Esophagus (tissue), 2 donors: ENCODE measurements at regions not wholly inside any gene's neighbourhood (a gene's known extent, or its start where the extent isn't known, plus 50 kb on each side); places are given as distances from the start of the nearest gene placed in this dataset.

Source experiments
- H3K27ac ChIP-seq, 2 donors: one replicate each; pipeline ENCODE4 v1.5.1; 2013; ENCODE audit warnings: low read depth in 2 of 2, mild to moderate bottlenecking in 2 of 2, inconsistent platforms in 1 of 2, low read length in 1 of 2, moderate library complexity in 1 of 2
- H3K27me3 ChIP-seq, 2 donors: one replicate each; pipeline ENCODE4 v1.6.1; 2013; ENCODE audit warnings: low read length in 2 of 2, control low read depth in 1 of 2, mild to moderate bottlenecking in 1 of 2; ENCODE audit not compliant: insufficient read depth in 2 of 2, control insufficient read depth in 1 of 2
- H3K36me3 ChIP-seq, 2 donors: one replicate each; pipeline ENCODE4 v1.6.1; 2013; ENCODE audit warnings: low read length in 1 of 2; ENCODE audit not compliant: control insufficient read depth in 2 of 2, insufficient read depth in 2 of 2
- H3K4me1 ChIP-seq, 2 donors: one replicate each; pipeline ENCODE4 v1.6.1; 2013; ENCODE audit warnings: low read length in 1 of 2; ENCODE audit not compliant: control insufficient read depth in 2 of 2, insufficient read depth in 2 of 2
- H3K4me3 ChIP-seq, 2 donors: one replicate each; pipeline ENCODE4 v1.5.1; 2013; ENCODE audit warnings: low read length in 2 of 2, mild to moderate bottlenecking in 2 of 2, low read depth in 1 of 2, moderate library complexity in 1 of 2
- H3K9me3 ChIP-seq, 2 donors: one replicate each; pipeline ENCODE4 v1.6.1; 2013; ENCODE audit warnings: mild to moderate bottlenecking in 2 of 2, low read depth in 1 of 2, low read length in 1 of 2, moderate library complexity in 1 of 2; ENCODE audit not compliant: control insufficient read depth in 2 of 2, insufficient read depth in 1 of 2
- WGBS, 2 donors: extraction: QIAGEN DNeasy Blood & Tissue Kit; methylation state at CpG; one replicate each; pipeline ENCODE4 v1.1.7; 2013; 5-methylcytosine and 5-hydroxymethylcytosine counted together
- donor health status: healthy with polysubstance abuse.
- donor health status: Bipolar disorder and iron deficiency.

DNA sequence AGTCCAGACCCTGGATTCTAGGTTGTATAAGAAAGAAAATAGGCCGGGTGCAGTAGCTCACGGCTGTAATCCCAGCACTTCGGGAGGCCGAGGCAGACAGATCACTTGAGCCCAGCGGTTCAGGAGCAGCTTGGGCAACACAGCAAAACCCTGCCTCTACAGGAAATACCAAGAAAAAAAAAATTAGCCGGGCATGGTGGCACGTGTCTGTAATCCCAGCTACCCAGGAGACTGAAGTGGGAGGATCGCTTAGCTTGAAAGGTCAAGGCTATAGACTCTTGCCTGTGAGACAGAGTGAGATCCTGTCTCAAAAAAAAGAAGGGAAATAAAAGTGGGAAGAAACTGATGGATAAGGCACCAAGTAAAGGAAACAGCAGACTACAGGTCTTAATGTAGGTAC, 287.9 kb upstream of the KLF14 start:
- no peaks in the 10 kb centered on the region for H3K9me3 ChIP-seq
- peaks cover 2 to 4% of the 10 kb centered on the region in 2 donors for H3K4me1 ChIP-seq
- H3K27me3 ChIP-seq: no peaks in the 10 kb centered on the region
- no peak overlapping the region for H3K4me3 ChIP-seq
- H3K36me3 ChIP-seq: no peaks in the 10 kb centered on the region
- H3K27ac ChIP-seq: no peak overlapping the region
- WGBS, 2 donors: 67 to 79% methylated on average over 8 of the region's 8 CpGs

DNA sequence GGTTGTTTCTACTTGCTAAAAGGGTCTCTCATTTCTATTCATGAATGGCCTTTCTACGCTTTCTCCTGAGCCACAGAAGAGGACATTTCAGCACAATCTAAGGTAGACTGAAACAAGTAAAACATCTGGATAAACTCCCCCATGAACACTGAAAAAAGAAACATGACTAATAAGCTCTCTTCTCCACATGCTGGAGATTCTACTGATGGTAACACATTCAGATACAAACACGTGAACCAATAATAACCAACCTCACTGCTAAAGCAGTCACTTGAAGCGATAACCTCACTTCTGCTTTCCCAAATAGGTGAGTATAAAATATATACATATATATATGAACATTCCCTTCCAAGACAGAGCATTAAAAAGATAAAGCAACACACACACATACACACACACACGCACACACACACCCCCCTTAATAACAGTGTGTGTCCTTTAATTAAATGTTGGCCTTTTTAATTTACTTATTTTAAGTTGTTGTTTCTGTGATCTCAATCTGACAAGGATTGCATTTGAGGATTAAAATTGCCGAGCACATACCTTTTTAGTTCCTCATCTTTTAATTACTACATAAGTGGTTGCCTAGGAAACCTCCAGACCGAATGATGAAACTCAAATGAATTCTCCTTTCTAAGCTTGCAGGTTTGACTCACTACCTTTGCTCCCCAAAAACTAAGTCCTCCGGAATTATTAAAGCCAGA, 292.4 kb upstream of the KLF14 start:
- H3K4me3 ChIP-seq: no peak overlapping the region
- H3K9me3 ChIP-seq: no peaks in the 10 kb centered on the region
- H3K27ac ChIP-seq: no peak overlapping the region
- no peaks in the 10 kb centered on the region for H3K27me3 ChIP-seq
- no peaks in the 10 kb centered on the region for H3K36me3 ChIP-seq
- H3K4me1 ChIP-seq: peaks cover 0 to 4% of the 10 kb centered on the region in 2 donors
- 68 to 69% methylated on average over 7 of the region's 7 CpGs for WGBS, 2 donors

DNA sequence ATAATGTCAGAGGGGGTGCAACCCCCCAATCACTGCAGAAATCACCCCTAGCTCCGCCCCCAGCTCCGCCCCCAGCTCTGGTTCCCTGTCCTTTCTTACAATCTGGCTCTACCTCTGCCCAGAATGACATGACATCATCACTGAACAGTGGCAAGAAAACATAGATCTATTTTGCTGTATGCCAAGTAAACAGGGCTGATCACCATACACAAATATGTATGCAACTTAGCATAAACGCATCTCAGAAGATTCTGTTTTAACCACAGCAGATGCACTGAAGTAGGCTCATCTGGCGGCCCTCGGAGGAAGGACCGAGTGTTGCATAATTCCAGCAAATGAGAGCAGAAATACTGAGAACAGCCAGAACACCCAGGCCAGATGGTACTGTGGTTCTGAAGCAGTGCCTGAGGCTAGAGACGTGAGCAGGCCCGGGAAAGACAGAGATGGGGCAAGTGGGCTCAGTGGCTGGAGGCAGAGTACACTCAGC, 293.3 kb upstream of the KLF14 start:
- no peaks in the 10 kb centered on the region for H3K9me3 ChIP-seq
- no peak overlapping the region for H3K4me3 ChIP-seq
- WGBS, 2 donors: 67 to 75% methylated on average over 8 of the region's 8 CpGs
- no peaks in the 10 kb centered on the region for H3K27me3 ChIP-seq
- peaks cover 0 to 4% of the 10 kb centered on the region in 2 donors for H3K4me1 ChIP-seq
- H3K36me3 ChIP-seq: no peaks in the 10 kb centered on the region
- no peak overlapping the region for H3K27ac ChIP-seq

DNA sequence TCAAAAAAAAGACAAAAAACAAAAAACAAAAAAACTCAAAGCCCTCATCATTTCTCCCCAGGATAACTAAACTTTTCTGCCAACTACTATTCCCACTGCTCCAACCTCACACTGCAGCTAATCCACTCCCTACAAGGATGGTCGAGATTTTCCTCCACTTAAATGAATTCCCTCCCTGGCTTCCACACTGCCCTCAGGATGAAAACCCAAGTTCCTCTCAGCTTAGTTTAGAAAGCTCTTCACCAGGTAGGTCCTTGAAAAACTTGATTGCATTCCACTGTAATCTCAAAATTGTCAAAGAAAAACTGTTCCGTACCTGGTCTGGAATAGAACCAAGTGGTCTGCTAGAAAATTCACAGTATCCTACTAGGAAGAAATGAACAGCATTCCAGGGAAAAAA, 294.3 kb upstream of the KLF14 start:
- H3K4me3 ChIP-seq: no peak overlapping the region
- H3K27ac ChIP-seq: no peak overlapping the region
- WGBS, 2 donors: 59 to 68% methylated on average over 2 of the region's 2 CpGs
- H3K36me3 ChIP-seq: no peaks in the 10 kb centered on the region
- H3K9me3 ChIP-seq: no peaks in the 10 kb centered on the region
- H3K27me3 ChIP-seq: no peaks in the 10 kb centered on the region
- peaks cover 0 to 4% of the 10 kb centered on the region in 2 donors for H3K4me1 ChIP-seq

DNA sequence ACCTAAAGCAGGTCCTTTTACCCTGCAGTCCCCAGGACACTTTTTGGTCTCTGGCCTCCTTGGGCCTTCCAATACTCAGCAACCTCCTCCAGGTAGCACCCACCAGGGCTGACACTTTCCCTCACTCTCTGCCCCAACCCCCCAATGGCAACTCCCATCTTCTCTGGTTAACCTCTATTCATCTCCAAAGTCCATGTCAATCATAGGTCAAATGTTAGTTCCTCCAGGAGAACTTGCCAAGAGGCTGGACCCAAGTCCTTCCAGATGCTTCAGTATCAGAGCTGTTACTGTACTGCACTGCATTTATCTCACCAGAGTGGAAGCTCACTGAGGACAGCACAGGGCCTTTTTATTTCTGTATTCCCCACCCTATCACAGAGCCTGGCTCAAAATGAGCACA, 295.0 kb upstream of the KLF14 start:
- no peaks in the 10 kb centered on the region for H3K36me3 ChIP-seq
- peaks cover 0 to 4% of the 10 kb centered on the region in 2 donors for H3K4me1 ChIP-seq
- no peak overlapping the region for H3K27ac ChIP-seq
- H3K9me3 ChIP-seq: no peaks in the 10 kb centered on the region
- no peaks in the 10 kb centered on the region for H3K27me3 ChIP-seq
- H3K4me3 ChIP-seq: no peak overlapping the region

DNA sequence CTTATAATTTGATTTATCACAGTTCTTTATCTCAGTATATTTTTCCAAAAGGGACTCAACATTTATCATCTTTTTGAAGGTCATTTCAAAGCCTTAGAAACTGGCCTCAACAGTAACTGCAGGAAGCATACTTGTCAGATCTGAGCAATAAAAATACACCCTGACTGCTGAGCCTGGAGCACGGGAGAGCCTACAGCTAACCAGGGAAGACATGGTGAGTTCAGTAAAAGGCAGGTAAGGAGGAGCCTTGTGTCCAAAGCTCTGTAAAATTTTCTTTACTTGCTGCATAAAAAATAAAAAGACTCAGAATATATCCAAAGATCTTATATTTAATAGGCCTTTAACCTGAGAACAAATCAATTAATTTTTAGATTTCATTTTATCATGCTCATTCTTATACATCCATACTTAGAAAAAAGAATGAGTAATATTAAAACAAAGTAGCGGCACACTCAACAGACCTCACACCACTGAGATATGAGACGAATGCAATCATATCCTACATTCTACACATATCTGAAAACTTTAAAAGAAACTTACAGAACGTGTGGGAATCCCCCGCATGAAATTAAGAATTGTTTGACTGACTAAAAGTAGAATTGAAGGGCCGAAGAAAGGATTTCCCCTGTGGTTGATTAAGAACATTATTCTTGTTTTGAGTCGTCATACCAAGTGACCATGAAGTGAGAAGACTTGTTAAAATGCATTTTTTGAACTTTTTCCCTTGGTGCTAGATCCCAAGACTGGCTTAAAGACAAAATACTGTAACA, 296.4 kb upstream of the MKLN1 start:
- Histone ChIP-seq H3K4me1 (peaks cover 0 to 4% of the 10 kb centered on the region in 2 donors), H3K9me3 (no peaks in the 10 kb centered on the region), H3K4me3 (no peak overlapping the region), H3K27ac (no peak overlapping the region), H3K36me3 (no peaks in the 10 kb centered on the region), H3K27me3 (no peaks in the 10 kb centered on the region)
- WGBS, 2 donors: 81 to 86% methylated on average over 7 of the region's 7 CpGs

DNA sequence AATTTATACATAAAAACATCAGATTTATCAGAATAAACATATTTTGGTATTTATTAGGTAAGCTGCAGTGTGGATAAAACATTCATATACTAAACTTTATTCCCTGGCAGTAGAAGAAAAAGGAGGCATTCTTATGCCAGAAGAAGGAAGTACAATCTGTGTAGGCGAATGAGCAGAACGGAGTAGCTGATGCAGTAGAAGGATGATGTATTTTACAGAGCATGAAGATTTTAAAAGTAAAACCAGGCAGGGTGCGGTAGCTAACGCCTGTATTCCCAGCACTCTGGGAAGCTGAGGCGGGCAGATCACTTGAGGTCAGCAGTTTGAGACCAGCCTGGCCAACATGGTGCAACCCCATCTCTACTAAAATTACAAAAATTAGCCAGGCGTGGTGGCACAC, 294.9 kb upstream of the MKLN1 start:
- no peak overlapping the region for H3K4me3 ChIP-seq
- H3K27ac ChIP-seq: no peak overlapping the region
- H3K9me3 ChIP-seq: no peaks in the 10 kb centered on the region
- WGBS, 2 donors: 91 to 92% methylated on average over 6 of the region's 6 CpGs
- H3K27me3 ChIP-seq: no peaks in the 10 kb centered on the region
- H3K4me1 ChIP-seq: no peaks in the 10 kb centered on the region
- H3K36me3 ChIP-seq: no peaks in the 10 kb centered on the region

DNA sequence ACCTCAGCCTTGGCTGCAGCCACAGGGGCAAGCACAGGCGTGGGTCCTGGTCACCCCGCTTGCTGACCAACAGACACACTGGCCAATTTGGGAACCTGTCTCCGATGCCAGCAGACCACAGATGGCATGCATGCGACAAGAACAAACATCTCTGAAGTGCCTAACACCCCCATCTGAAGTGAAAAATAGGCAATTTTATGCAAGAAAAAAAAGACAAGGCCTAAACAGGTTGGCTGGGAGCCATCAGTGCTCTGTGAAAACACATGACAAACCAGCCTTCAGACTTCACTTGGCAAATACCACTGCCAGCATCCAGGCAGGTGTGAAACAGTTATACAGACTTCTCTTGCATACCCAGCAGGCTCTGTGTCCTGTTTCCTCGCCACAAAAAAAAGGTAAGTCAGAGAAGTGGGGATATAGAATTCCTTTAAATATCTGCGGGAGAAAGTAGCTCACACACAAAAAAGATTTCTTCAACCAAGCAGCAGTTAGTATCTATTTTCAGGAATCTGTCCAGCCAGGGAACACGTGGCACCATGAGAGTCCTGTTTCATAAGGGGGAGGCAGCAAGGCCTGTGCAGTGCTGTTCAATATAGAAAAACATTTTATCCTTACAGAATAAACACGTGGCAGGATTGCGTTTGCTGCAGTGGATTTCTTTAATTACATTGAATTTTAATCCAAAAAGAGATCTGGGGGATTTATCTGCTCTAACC, 293.4 kb upstream of the MKLN1 start:
- Histone ChIP-seq H3K27ac (no peak overlapping the region), H3K9me3 (no peaks in the 10 kb centered on the region), H3K4me3 (no peak overlapping the region), H3K36me3 (peaks cover 0 to 3% of the 10 kb centered on the region in 2 donors), H3K4me1 (no peaks in the 10 kb centered on the region), H3K27me3 (no peaks in the 10 kb centered on the region)
- 83 to 89% methylated on average over 9 of the region's 9 CpGs for WGBS, 2 donors

DNA sequence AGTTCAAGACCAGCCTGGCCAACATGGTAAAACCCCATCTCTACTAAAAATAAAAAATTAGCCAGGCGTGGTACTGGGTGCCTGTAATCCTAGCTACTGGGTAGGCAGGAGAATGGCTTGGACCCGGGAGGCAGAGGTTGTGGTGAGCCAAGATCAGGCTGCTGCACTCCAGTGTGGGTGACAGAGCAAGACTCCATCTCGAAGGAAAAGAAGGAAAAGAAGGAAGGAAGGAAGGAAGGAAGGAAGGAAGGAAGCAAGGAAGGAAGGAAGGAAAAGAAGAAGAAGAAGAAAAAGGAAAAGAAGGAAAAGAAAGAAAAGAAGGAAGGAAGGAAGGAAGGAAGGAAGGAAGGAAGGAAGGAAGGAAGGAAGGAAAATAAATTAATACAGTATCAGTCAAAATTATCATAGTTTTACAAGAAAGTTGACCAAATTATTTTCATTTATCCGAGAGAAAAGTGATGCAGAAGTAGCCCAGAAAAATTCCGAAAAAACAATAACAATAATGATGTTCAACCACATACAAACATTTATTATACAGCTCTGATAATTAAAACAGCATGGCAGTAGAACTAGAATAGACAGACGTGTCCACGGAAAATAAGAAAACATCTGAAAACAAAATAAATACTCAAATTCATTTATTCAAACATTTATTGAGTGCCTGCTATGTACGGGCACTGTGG, 292.4 kb upstream of the MKLN1 start:
- 91 to 94% methylated on average over 8 of the region's 8 CpGs for WGBS, 2 donors
- no peaks in the 10 kb centered on the region for H3K4me1 ChIP-seq
- no peak overlapping the region for H3K4me3 ChIP-seq
- no peak overlapping the region for H3K27ac ChIP-seq
- H3K9me3 ChIP-seq: no peaks in the 10 kb centered on the region
- peaks cover 0 to 3% of the 10 kb centered on the region in 2 donors for H3K36me3 ChIP-seq
- no peaks in the 10 kb centered on the region for H3K27me3 ChIP-seq
